ENCODE measurements at regions not wholly inside any gene's neighbourhood (a gene's known extent, or its start where the extent isn't known, plus 50 kb on each side); places are given as distances from the start of the nearest gene placed in this dataset.

DNA sequence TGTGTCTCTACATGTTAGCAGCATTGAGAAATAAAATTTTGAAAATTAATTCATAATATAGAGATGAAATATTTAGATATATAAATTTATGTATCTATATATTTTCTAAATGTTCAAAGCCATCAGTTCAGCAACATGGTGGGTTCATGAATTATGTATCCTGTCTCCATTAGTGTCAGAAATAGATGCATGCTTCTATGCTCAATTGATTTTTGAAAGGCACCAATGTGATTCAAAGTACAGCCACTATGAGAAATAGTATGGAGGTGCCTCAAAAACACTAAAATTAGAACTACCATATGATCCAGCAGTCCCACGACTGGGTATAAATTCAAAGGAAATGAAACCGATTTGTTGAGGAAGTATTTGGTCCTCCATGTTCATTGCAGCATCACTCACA, 128.6 kb upstream of the SYN3 start:
- TF ChIP-seq EZH2 (IDR thresholded peaks at IDR 0.05; ENCODE audit: borderline replicate concordance), result no peak
- TF ChIP-seq EZH2phosphoT487 (IDR thresholded peaks at IDR 0.05; ENCODE audit: low read depth, severe bottlenecking, unreplicated experiment), result no peak
- TF ChIP-seq CTCF (IDR thresholded peaks at IDR 0.05; ENCODE audit: poor library complexity), result no peak
- Histone ChIP-seq H3K79me2 (no peaks in the 10 kb centered on the region), H3K27ac (no peak overlapping the region), H3K4me3 (no peak overlapping the region), H2AFZ (no peak overlapping the region), H3K4me1 (ENCODE audit: insufficient read depth) (no peaks in the 10 kb centered on the region), H3K36me3 (replicated peaks; ENCODE audit: insufficient read depth, low read depth) (no peaks in the 10 kb centered on the region), H3K4me2 (no peak overlapping the region), H3K9me3 (ENCODE audit: low read depth) (no peaks in the 10 kb centered on the region), H3K27me3 (no peaks in the 10 kb centered on the region), H3K9me2 (replicated peaks; ENCODE audit: insufficient read depth) (no peaks in the 10 kb centered on the region), H4K20me1 (ENCODE audit: insufficient read depth, poor library complexity, severe bottlenecking) (no peaks in the 10 kb centered on the region)
- 96% methylated on average over 2 of the region's 2 CpGs for WGBS (ENCODE audit: low lambda C conversion rate, missing lambda C conversion rate)
- DNase-seq (ENCODE audit: low spot score), result no peak

DNA sequence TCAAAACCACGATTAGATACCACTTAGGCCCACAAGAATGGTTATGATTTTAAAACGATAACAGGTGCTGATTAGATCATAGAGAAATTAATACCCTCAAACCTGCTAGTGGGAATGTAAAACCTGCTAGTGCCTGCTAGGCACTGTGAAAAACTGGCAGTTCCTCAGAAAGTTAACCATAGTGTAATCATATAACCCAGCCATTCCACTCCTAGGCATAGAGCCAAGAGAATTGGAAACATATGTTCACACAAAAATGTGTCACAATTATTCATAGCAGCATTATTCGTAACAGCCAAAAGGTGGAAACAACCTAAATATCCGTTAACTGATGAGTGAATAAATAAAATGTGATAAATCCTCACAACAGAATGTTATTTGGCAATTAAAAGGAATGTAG, 122.2 kb upstream of the SYN3 start:
- Histone ChIP-seq H3K27ac (no peak overlapping the region), H3K36me3 (replicated peaks; ENCODE audit: insufficient read depth, low read depth) (no peaks in the 10 kb centered on the region), H2AFZ (no peak overlapping the region), H4K20me1 (ENCODE audit: insufficient read depth, poor library complexity, severe bottlenecking) (no peaks in the 10 kb centered on the region), H3K4me2 (no peak overlapping the region), H3K4me1 (ENCODE audit: insufficient read depth) (no peaks in the 10 kb centered on the region), H3K9me3 (ENCODE audit: low read depth) (no peaks in the 10 kb centered on the region), H3K9me2 (replicated peaks; ENCODE audit: insufficient read depth) (no peaks in the 10 kb centered on the region), H3K27me3 (no peaks in the 10 kb centered on the region), H3K4me3 (no peak overlapping the region), H3K79me2 (no peaks in the 10 kb centered on the region)
- 84% methylated on average over 4 of the region's 4 CpGs for WGBS (ENCODE audit: low lambda C conversion rate, missing lambda C conversion rate)
- DNase-seq (ENCODE audit: low spot score), result no peak
- no peak for TF ChIP-seq CTCF (IDR thresholded peaks at IDR 0.05; ENCODE audit: poor library complexity)
- no peak for TF ChIP-seq EZH2 (IDR thresholded peaks at IDR 0.05; ENCODE audit: borderline replicate concordance)
- no peak for TF ChIP-seq EZH2phosphoT487 (IDR thresholded peaks at IDR 0.05; ENCODE audit: low read depth, severe bottlenecking, unreplicated experiment)

GRCh38 chr22:33167998-33168790, 110.0 kb upstream of the SYN3 start:
- WGBS (ENCODE audit: low lambda C conversion rate, missing lambda C conversion rate), result 64% methylated on average over 4 of the region's 4 CpGs
- TF ChIP-seq EZH2phosphoT487 (IDR thresholded peaks at IDR 0.05; ENCODE audit: low read depth, severe bottlenecking, unreplicated experiment) (no peak), EZH2 (IDR thresholded peaks at IDR 0.05; ENCODE audit: borderline replicate concordance) (no peak), CTCF (IDR thresholded peaks at IDR 0.05; ENCODE audit: poor library complexity) (no peak)
- no peak overlapping the region for H2AFZ ChIP-seq
- H4K20me1 ChIP-seq (ENCODE audit: insufficient read depth, poor library complexity, severe bottlenecking), result no peaks in the 10 kb centered on the region
- H3K36me3 ChIP-seq (replicated peaks; ENCODE audit: insufficient read depth, low read depth), result no peaks in the 10 kb centered on the region
- no peaks in the 10 kb centered on the region for H3K4me1 ChIP-seq (ENCODE audit: insufficient read depth)
- H3K4me2 ChIP-seq, result no peak overlapping the region
- H3K4me3 ChIP-seq, result no peak overlapping the region
- H3K27me3 ChIP-seq, result no peaks in the 10 kb centered on the region
- DNase-seq (ENCODE audit: low spot score), result no peak
- H3K9me2 ChIP-seq (replicated peaks; ENCODE audit: insufficient read depth), result no peaks in the 10 kb centered on the region
- no peak overlapping the region for H3K27ac ChIP-seq
- H3K9me3 ChIP-seq (ENCODE audit: low read depth), result no peaks in the 10 kb centered on the region
- no peaks in the 10 kb centered on the region for H3K79me2 ChIP-seq

Measured in hepatocyte (in vitro differentiated cells).